OCI-LY7 (cell line): ENCODE measurements at regions not wholly inside any gene's neighbourhood (a gene's known extent, or its start where the extent isn't known, plus 50 kb on each side); places are given as distances from the start of the nearest gene placed in this dataset.

Experiments
- BruUV-seq: library from RNA; stranded (reverse); fragments of 400-500 nt; replicated peaks from 2 replicates; lab custom pipeline; 2021; lab: Mats Ljungman, UMichigan
- CTCF ChIA-PET: fragments of 300-600 bp; sonication (Branson Sonifier 250); formaldehyde crosslinking; loops from one replicate; lab custom pipeline; 2022; ENCODE audit warnings: antibody characterized with exemption; ENCODE audit not compliant: unreplicated experiment; lab: Charles Lee
- POLR2A ChIA-PET: fragments of 300-600 bp; sonication (Branson Sonifier 250); formaldehyde crosslinking; loops from one replicate; lab custom pipeline; 2022; ENCODE audit warnings: antibody characterized with exemption; lab: Charles Lee
- DNase-seq: peaks from one replicate; pipeline ENCODE4 v3.0.0-alpha.2; 2015; ENCODE audit warnings: low spot score
- H2AFZ ChIP-seq: fragments of 200-600 bp; sonication (generic), shearing (Covaris generic); 2 replicates; pipeline ENCODE4 v1.6.1; 2014; ENCODE audit warnings: mild to moderate bottlenecking, antibody characterized with exemption, low read length, moderate library complexity
- H3K27ac ChIP-seq: fragments of 200-600 bp; sonication (generic); 2 replicates; pipeline ENCODE4 v1.5.1; 2014; ENCODE audit warnings: mixed run types, low read depth, mild to moderate bottlenecking, moderate library complexity, low read length, inconsistent platforms; ENCODE audit not compliant: poor library complexity, severe bottlenecking
- H3K36me3 ChIP-seq: fragments of 200-600 bp; sonication (generic); 2 replicates; pipeline ENCODE4 v1.6.1; 2014; ENCODE audit warnings: mild to moderate bottlenecking, antibody characterized with exemption, low read length, moderate library complexity, mixed read lengths; ENCODE audit not compliant: insufficient read depth
- H3K4me1 ChIP-seq: fragments of 200-600 bp; sonication (generic); 2 replicates; pipeline ENCODE4 v1.5.1; 2014; ENCODE audit warnings: mild to moderate bottlenecking, low read length; ENCODE audit not compliant: insufficient read depth, poor library complexity, severe bottlenecking
- H3K4me2 ChIP-seq: fragments of 200-600 bp; sonication (generic); 2 replicates; pipeline ENCODE4 v1.6.1; 2014; ENCODE audit warnings: mild to moderate bottlenecking, low read length
- H3K4me3 ChIP-seq: fragments of 200-600 bp; sonication (generic); 2 replicates; pipeline ENCODE4 v1.5.1; 2014; ENCODE audit warnings: mild to moderate bottlenecking, low read depth, low read length; ENCODE audit not compliant: poor library complexity, severe bottlenecking
- H3K79me2 ChIP-seq: fragments of 200-600 bp; sonication (generic); 2 replicates; pipeline ENCODE4 v1.6.1; 2016; ENCODE audit warnings: low read depth, mild to moderate bottlenecking, low read length, moderate library complexity, mixed read lengths; ENCODE audit not compliant: insufficient read depth
- H3K9me2 ChIP-seq: fragments of 200-600 bp; sonication (generic); 2 replicates; pipeline ENCODE4 v1.6.1; 2016; ENCODE audit warnings: mild to moderate bottlenecking, low read length, mixed read lengths; ENCODE audit not compliant: insufficient read depth
- H3K9me3 ChIP-seq: fragments of 200-600 bp; sonication (generic); 2 replicates; pipeline ENCODE4 v1.6.1; 2014; ENCODE audit warnings: mild to moderate bottlenecking, mixed run types, low read length, mixed read lengths
- H4K20me1 ChIP-seq: fragments of 200-600 bp; sonication (generic); 2 replicates; pipeline ENCODE4 v1.6.1; 2014; ENCODE audit warnings: mild to moderate bottlenecking, antibody characterized with exemption, low read length, moderate library complexity, mixed read lengths; ENCODE audit not compliant: insufficient read depth
- CTCF ChIP-seq: fragments of 200-600 bp; sonication (generic); conservative IDR thresholded peaks from 2 replicates; pipeline ENCODE4 v1.5.1; 2014; ENCODE audit warnings: mild to moderate bottlenecking, antibody characterized with exemption, low read length, moderate library complexity, mixed read lengths
- EZH2phosphoT487 ChIP-seq: fragments of 200-600 bp; sonication (generic); IDR thresholded peaks from 2 replicates; pipeline ENCODE4 v1.6.1; 2018; ENCODE audit warnings: low read depth, borderline replicate concordance, mild to moderate bottlenecking, mixed run types, antibody characterized with exemption, low read length, moderate library complexity, mixed read lengths
- intact Hi-C: fragments of 100-400 bp; cut with micrococcal nuclease; formaldehyde crosslinking; loops from one replicate; pipeline ENCODE4 v1.10.0; 2022; ENCODE audit not compliant: unreplicated experiment

GRCh38 chr11:87961606-87962005 lies 213.6 kb downstream of the RAB38 start:
- ChIA-PET CTCF (interaction anchor here (0.5 kb wide), 1 partner anchor 244 kb away, joined by 3 read pairs; no protein-coding TSS in a partner anchor), POLR2A (interaction anchor here (2.1 kb wide), 1 partner anchor 9 kb away, joined by 13 read pairs; no protein-coding TSS in a partner anchor)
- Histone ChIP-seq H3K4me3 (no peak overlapping the region), H3K9me2 (no peaks in the 10 kb centered on the region), H3K4me2 (no peak overlapping the region), H3K36me3 (no peaks in the 10 kb centered on the region), H2AFZ (no peak overlapping the region), H3K9me3 (no peaks in the 10 kb centered on the region), H4K20me1 (no peaks in the 10 kb centered on the region), H3K27ac (no peak overlapping the region), H3K79me2 (no peaks in the 10 kb centered on the region), H3K4me1 (no peaks in the 10 kb centered on the region)
- no peak for TF ChIP-seq EZH2phosphoT487
- no peak for TF ChIP-seq CTCF
- intact Hi-C loops: no loop called here
- no peak for DNase-seq
- no TSS peak for BruUV-seq

GRCh38 chr11:87957961-87958360 lies 217.3 kb downstream of the RAB38 start:
- intact Hi-C loops: no loop called here
- no peaks in the 10 kb centered on the region for H3K36me3 ChIP-seq
- no peaks in the 10 kb centered on the region for H3K79me2 ChIP-seq
- BruUV-seq: no TSS peak
- no peak overlapping the region for H2AFZ ChIP-seq
- no peaks in the 10 kb centered on the region for H3K9me3 ChIP-seq
- POLR2A ChIA-PET: interaction anchor here (0.7 to 1.6 kb wide), 2 partner anchors 10 to 12 kb away, joined by 3 to 6 read pairs; no protein-coding TSS in a partner anchor
- no peaks in the 10 kb centered on the region for H4K20me1 ChIP-seq
- no peak for DNase-seq
- TF ChIP-seq EZH2phosphoT487 (no peak), CTCF (no peak)
- no peak overlapping the region for H3K27ac ChIP-seq
- CTCF ChIA-PET: no interaction called here
- no peak overlapping the region for H3K4me2 ChIP-seq
- H3K4me1 ChIP-seq: no peaks in the 10 kb centered on the region
- no peaks in the 10 kb centered on the region for H3K9me2 ChIP-seq
- no peak overlapping the region for H3K4me3 ChIP-seq

GRCh38 chr11:87954476-87954875 lies 220.8 kb downstream of the RAB38 start:
- intact Hi-C loops: no loop called here
- Histone ChIP-seq H3K9me2 (no peaks in the 10 kb centered on the region), H3K79me2 (no peaks in the 10 kb centered on the region), H2AFZ (no peak overlapping the region), H3K36me3 (no peaks in the 10 kb centered on the region), H3K9me3 (no peaks in the 10 kb centered on the region), H4K20me1 (no peaks in the 10 kb centered on the region), H3K27ac (no peak overlapping the region), H3K4me2 (no peak overlapping the region), H3K4me3 (no peak overlapping the region), H3K4me1 (no peaks in the 10 kb centered on the region)
- DNase-seq: no peak
- no peak for TF ChIP-seq EZH2phosphoT487
- no peak for TF ChIP-seq CTCF
- BruUV-seq: no TSS peak
- CTCF ChIA-PET: no interaction called here
- POLR2A ChIA-PET: no interaction called here
